Tibial nerve (tissue), 4 donors: ENCODE measurements at regions not wholly inside any gene's neighbourhood (a gene's known extent, or its start where the extent isn't known, plus 50 kb on each side); places are given as distances from the start of the nearest gene placed in this dataset.
A peak's percentile ranks its signal among the peaks of the same experiment; 100 is the strongest.

Experiments used
- DNase-seq, 2 donors: peaks; one replicate each; pipeline ENCODE4 v3.0.0-alpha.2; 2019; ENCODE audit warnings: low spot score in 2 of 2
- H3K27ac ChIP-seq, 4 donors: fragments of 200-600 bp; sonication (generic) in 3 of 4; one replicate each; pipeline ENCODE4 v1.5.1; 2017 to 2019; ENCODE audit warnings: mild to moderate bottlenecking in 1 of 4
- H3K27me3 ChIP-seq, 2 donors: fragments of 200-600 bp; sonication (generic) in 1 of 2; one replicate each; pipeline versions ENCODE4 v1.5.1 to v1.6.0; 2017 to 2019
- H3K36me3 ChIP-seq, 3 donors: fragments of 200-600 bp; sonication (generic); one replicate each; pipeline ENCODE4 v1.5.1; 2018 to 2019
- H3K4me1 ChIP-seq, 4 donors: fragments of 200-600 bp; sonication (generic) in 3 of 4; one replicate each; pipeline ENCODE4 v1.5.1; 2017 to 2019
- H3K4me3 ChIP-seq, 4 donors: fragments of 200-600 bp; sonication (generic) in 3 of 4; one replicate each; pipeline ENCODE4 v1.5.1; 2017 to 2019; ENCODE audit warnings: mild to moderate bottlenecking in 1 of 4, moderate library complexity in 1 of 4
- H3K9me3 ChIP-seq, 4 donors: fragments of 200-600 bp; sonication (generic) in 3 of 4; one replicate each; pipeline ENCODE4 v1.5.1; 2017 to 2019
- CTCF ChIP-seq, 5 experiments: fragments of 200-600 bp in 3 of 5; fragments of 450-650 bp in 2 of 5; sonication (generic) in 3 of 5; IDR thresholded peaks; one replicate each; pipeline ENCODE4 v1.5.1; 2016 to 2019; ENCODE audit warnings: antibody characterized with exemption in 5 of 5, mild to moderate bottlenecking in 3 of 5, moderate library complexity in 2 of 5
- EP300 ChIP-seq, 2 donors: sonication (generic); formaldehyde crosslinking; IDR thresholded peaks; one replicate each; pipeline ENCODE4 v1.6.1; 2017; ENCODE audit warnings: antibody characterized with exemption in 2 of 2, mild to moderate bottlenecking in 1 of 2
- POLR2A ChIP-seq, 2 donors: fragments of 450-650 bp; IDR thresholded peaks; one replicate each; pipeline ENCODE4 v1.6.1; 2017; ENCODE audit warnings: antibody characterized with exemption in 2 of 2, mild to moderate bottlenecking in 2 of 2, moderate library complexity in 2 of 2
- WGBS, 2 donors: methylation state at CpG; one replicate each; pipeline ENCODE4 v1.1.5; 2018; 5-methylcytosine and 5-hydroxymethylcytosine counted together

DNA sequence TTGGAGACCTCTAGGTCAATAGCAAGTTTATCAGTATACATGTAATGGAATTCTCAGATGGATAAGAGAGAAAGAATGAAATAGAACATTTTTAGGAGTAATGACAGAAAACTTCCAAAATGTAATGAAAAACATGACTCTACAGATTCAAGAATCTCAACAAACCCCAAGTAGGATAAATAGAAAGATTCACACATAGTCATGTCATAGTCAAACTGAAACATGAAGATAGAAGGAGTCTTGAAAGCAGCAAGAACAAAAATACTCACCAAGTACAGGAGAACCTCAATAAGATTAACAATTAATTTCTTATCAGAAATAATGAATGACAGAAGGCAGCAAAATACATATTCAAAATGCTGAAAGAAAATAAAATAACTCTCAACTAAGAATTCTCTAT is 164.5 kb downstream of the SPATA31D1 start:
- no peaks in the 10 kb centered on the region for H3K27me3 ChIP-seq
- H3K36me3 ChIP-seq: no peaks in the 10 kb centered on the region
- no peaks in the 10 kb centered on the region for H3K9me3 ChIP-seq
- TF ChIP-seq EP300 (IDR thresholded peaks at IDR 0.05) (no peak), CTCF (IDR thresholded peaks at IDR 0.05) (no peak), POLR2A (IDR thresholded peaks at IDR 0.05) (no peak)
- H3K27ac ChIP-seq: no peak overlapping the region
- H3K4me1 ChIP-seq: peaks cover 0 to 11% (median 0%) of the 10 kb centered on the region in 4 donors
- H3K4me3 ChIP-seq: no peak overlapping the region
- no peak for DNase-seq

- TF ChIP-seq CTCF (IDR thresholded peaks at IDR 0.05) (no peak), EP300 (IDR thresholded peaks at IDR 0.05) (no peak), POLR2A (IDR thresholded peaks at IDR 0.05) (no peak)
- H3K4me3 ChIP-seq: no peak overlapping the region
- WGBS, 2 donors: 82 to 87% methylated on average over 2 of the region's 2 CpGs
- DNase-seq: no peak
- H3K4me1 ChIP-seq: no peaks in the 10 kb centered on the region
- H3K27me3 ChIP-seq: no peaks in the 10 kb centered on the region
- H3K9me3 ChIP-seq: no peaks in the 10 kb centered on the region
- H3K36me3 ChIP-seq: no peaks in the 10 kb centered on the region
- no peak overlapping the region for H3K27ac ChIP-seq
Measured at GRCh38 chr9:82154573-82154972, 166.0 kb downstream of the SPATA31D1 start.

GRCh38 chr9:82161876-82162275 is 173.3 kb downstream of the SPATA31D1 start:
- no peak overlapping the region for H3K4me3 ChIP-seq
- peaks cover 0 to 4% (median under 1%) of the 10 kb centered on the region in 4 donors for H3K4me1 ChIP-seq
- H3K27ac ChIP-seq: no peak overlapping the region
- no peaks in the 10 kb centered on the region for H3K27me3 ChIP-seq
- WGBS, 2 donors: 71% methylated on average over 3 of the region's 3 CpGs
- DNase-seq: no peak
- H3K36me3 ChIP-seq: no peaks in the 10 kb centered on the region
- no peaks in the 10 kb centered on the region for H3K9me3 ChIP-seq
- TF ChIP-seq POLR2A (IDR thresholded peaks at IDR 0.05): no peak
- no peak for TF ChIP-seq EP300 (IDR thresholded peaks at IDR 0.05)
- TF ChIP-seq CTCF (IDR thresholded peaks at IDR 0.05): no peak

DNA sequence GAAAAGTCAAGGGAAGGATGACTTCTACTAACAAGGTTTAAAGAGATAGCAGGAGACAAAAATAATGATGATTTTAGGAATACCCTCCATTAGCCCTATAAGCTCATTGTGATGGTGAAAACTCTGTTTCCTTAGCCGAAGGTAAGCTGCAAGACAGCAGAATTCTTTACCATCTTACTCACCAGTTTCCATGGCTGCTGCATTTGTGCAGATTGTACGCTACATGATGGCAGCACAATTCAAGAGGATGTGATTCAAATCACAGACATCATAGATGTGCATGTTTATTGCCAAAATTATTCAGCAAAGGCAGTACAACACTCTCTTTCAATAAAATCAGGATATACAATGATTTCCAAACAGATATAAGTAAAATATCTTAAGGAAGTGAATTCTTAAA is 175.6 kb downstream of the SPATA31D1 start:
- H3K9me3 ChIP-seq: no peaks in the 10 kb centered on the region
- no peaks in the 10 kb centered on the region for H3K36me3 ChIP-seq
- TF ChIP-seq POLR2A (IDR thresholded peaks at IDR 0.05): no peak
- no peak for TF ChIP-seq CTCF (IDR thresholded peaks at IDR 0.05)
- no peak for TF ChIP-seq EP300 (IDR thresholded peaks at IDR 0.05)
- H3K4me1 ChIP-seq: peaks cover 0 to 14% (median 6%) of the 10 kb centered on the region in 4 donors
- WGBS, 2 donors: 94 to 100% methylated on average over 2 of the region's 2 CpGs
- no peaks in the 10 kb centered on the region for H3K27me3 ChIP-seq
- H3K4me3 ChIP-seq: no peak overlapping the region
- H3K27ac ChIP-seq: no peak overlapping the region
- no peak for DNase-seq

GRCh38 chr9:82167296-82167695 is 178.7 kb downstream of the SPATA31D1 start:
- H3K27ac ChIP-seq: peak overlapping the region in 2 of 4 donors; percentile 39 to 68
- 18 to 25% methylated on average over 4 of the region's 4 CpGs for WGBS, 2 donors
- H3K27me3 ChIP-seq: no peaks in the 10 kb centered on the region
- TF ChIP-seq EP300 (IDR thresholded peaks at IDR 0.05) (no peak), CTCF (IDR thresholded peaks at IDR 0.05) (no peak), POLR2A (IDR thresholded peaks at IDR 0.05) (no peak)
- no peak overlapping the region for H3K4me3 ChIP-seq
- no peaks in the 10 kb centered on the region for H3K36me3 ChIP-seq
- no peak for DNase-seq
- H3K4me1 ChIP-seq: peaks cover 0 to 29% (median 11%) of the 10 kb centered on the region in 4 donors
- no peaks in the 10 kb centered on the region for H3K9me3 ChIP-seq
